ENCODE measurements at regions not wholly inside any gene's neighbourhood (a gene's known extent, or its start where the extent isn't known, plus 50 kb on each side); places are given as distances from the start of the nearest gene placed in this dataset.

- no peak for TF ChIP-seq CTCF (IDR thresholded peaks at IDR 0.05)
- TF ChIP-seq POLR2A (IDR thresholded peaks at IDR 0.05) = no peak
- TF ChIP-seq POLR2AphosphoS5 (IDR thresholded peaks at IDR 0.05) = no peak
Observed at GRCh38 chr13:47639738-47640447, 361.2 kb downstream of the SUCLA2 start.
